ENCODE measurements at regions not wholly inside any gene's neighbourhood (a gene's known extent, or its start where the extent isn't known, plus 50 kb on each side); places are given as distances from the start of the nearest gene placed in this dataset.

DNA sequence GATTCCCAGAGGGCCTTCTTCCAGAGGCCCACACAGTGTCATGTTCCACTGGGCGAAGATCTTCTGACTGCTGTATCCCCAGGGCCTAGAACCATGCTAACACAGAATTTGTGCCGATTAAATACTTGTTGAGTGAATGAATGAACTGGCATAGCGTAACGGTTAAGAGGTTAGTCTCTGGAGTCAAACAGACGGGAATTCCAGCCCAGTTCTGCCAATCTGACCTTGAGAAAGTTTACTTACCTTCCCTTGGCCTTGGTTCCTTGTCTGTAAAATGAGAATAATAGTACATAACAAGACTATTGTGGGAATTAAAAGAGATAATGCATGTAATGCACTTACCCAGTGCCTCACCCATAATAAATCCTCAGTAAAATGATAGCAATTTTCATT lies 58.3 kb upstream of the PLAC1 start:
- no peak for DNase-seq

DNA sequence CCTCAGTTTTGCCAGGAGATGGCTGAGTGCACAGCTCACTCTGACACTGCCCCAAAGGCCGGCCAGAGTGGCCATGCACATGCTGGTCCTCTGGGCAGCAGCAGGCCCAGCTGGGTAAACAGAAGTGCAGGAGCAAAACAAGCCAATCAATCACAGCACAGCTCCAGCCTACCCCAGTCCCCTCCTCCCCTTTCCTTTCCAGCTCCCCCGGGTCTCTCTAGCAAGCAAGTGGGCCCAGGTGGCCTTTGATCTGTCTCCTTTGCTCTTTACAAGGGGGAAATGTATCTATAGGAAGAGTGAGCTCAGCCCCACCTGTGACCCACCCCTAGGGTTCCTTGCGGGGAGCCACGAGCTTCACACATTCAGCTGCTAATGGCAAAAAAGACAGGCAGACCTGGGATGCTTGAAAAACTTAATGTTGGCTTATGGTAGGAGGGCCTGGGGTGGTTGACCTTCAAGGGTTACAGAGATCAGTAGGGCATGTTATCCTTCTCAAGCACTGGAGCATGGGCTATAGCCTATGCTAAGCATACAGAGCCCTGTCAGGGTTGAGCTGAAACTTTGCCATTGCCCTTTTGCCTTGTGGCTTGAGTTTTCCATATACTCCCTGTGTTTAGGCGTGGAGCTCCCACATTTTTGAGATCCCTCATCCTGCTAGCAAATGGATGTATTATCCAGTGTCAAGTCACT lies 57.8 kb upstream of the PLAC1 start:
- DNase-seq, result peak; percentile 25

DNA sequence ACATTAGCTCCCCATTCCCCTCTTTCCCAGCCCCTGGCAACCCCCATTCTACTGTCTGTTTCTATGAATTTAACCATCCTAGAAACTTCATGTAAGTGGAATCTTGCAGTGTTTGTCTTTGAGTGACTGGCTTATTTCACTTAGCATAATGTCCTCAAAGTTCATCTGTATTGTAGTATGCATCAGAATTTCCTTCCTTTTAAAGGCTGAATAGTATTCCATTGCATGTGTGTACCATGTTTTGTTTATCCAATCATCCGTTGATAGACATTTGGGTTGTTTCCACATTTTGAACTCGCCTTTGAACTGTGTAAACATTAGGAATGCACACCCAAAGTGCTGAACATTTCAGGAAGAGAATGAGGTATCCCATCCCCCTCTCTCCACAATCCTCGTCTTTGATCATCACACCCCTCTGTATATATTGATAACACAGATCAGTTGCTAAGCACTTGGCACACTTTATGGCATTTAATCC lies 56.4 kb upstream of the PLAC1 start:
- DNase-seq, result no peak

DNA sequence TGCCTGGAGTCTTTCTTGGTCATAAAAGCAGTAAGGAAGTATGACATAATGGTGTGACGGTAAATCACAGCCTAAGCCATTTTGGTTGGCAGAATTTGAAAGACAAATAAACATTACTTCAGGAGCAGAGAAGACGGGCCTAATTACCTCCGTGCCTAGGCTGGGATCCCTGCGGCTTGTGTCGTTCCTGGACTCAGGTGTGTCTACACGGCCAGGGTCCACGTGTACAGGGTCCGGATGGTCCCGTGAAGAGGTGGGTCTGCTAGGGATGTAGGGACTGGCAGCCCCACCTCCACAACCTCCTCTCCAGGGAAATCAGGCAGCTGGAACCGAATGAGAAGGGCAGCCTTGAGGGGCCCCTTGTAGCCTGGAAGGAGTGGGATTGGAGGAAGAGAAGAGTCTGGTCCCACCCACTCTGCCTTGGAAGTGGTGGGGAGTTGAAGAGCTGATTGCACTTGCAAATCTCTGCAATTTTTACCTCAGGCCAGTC lies 55.4 kb upstream of the PLAC1 start:
- DNase-seq, result no peak

DNA sequence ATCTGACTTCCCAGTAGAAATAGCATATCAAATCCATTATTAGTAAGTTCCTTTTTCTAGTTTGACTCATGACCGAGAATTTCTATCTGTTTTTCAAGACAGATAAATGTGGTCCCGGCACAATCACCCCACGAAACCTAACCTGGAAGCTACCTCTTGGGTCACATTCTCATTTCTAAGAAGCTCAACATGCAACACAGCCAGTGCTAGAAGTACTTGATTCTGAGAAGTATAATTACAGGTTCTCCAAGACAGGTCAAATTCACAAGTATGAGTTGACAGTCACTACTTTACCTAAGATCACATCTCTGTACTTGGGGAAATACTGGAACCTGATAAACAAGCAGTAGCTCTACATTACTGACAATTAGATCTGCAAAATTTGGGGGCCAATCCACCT lies 54.0 kb upstream of the PLAC1 start:
- no peak for DNase-seq

GRCh38 chrX:134711135-134711921 lies 53.1 kb upstream of the PLAC1 start:
- DNase-seq, result no peak
